ENCODE measurements at regions not wholly inside any gene's neighbourhood (a gene's known extent, or its start where the extent isn't known, plus 50 kb on each side); places are given as distances from the start of the nearest gene placed in this dataset.

GRCh38 chr4:101678180-101678579 lies 112.3 kb upstream of the BANK1 start:
- TF ChIP-seq CTCF (conservative IDR thresholded peaks at IDR 0.05; ENCODE audit: low read depth in 2 of 2) (no peak), ZNF462 (CRISPR knock-in tag; IDR thresholded peaks at IDR 0.05) (no peak), EZH2 (IDR thresholded peaks at IDR 0.05; ENCODE audit: low read depth, unreplicated experiment) (no peak), POLR2AphosphoS5 (IDR thresholded peaks at IDR 0.05; ENCODE audit: low read depth) (no peak), CREB1 (CRISPR knock-in tag; IDR thresholded peaks at IDR 0.05; ENCODE audit: low read depth) (no peak), JUNB (IDR thresholded peaks at IDR 0.05; ENCODE audit: unreplicated experiment) (no peak), NANOG (IDR thresholded peaks at IDR 0.05; ENCODE audit: borderline replicate concordance) (no peak), EZH2phosphoT487 (IDR thresholded peaks at IDR 0.05; ENCODE audit: unreplicated experiment) (no peak), ZNF114 (CRISPR knock-in tag; IDR thresholded peaks at IDR 0.05) (no peak), ZNF331 (CRISPR knock-in tag; IDR thresholded peaks at IDR 0.05; ENCODE audit: low read depth) (no peak), STAT1 (IDR thresholded peaks at IDR 0.05; ENCODE audit: unreplicated experiment) (no peak)
- TF ChIP-seq, protein P1, sequence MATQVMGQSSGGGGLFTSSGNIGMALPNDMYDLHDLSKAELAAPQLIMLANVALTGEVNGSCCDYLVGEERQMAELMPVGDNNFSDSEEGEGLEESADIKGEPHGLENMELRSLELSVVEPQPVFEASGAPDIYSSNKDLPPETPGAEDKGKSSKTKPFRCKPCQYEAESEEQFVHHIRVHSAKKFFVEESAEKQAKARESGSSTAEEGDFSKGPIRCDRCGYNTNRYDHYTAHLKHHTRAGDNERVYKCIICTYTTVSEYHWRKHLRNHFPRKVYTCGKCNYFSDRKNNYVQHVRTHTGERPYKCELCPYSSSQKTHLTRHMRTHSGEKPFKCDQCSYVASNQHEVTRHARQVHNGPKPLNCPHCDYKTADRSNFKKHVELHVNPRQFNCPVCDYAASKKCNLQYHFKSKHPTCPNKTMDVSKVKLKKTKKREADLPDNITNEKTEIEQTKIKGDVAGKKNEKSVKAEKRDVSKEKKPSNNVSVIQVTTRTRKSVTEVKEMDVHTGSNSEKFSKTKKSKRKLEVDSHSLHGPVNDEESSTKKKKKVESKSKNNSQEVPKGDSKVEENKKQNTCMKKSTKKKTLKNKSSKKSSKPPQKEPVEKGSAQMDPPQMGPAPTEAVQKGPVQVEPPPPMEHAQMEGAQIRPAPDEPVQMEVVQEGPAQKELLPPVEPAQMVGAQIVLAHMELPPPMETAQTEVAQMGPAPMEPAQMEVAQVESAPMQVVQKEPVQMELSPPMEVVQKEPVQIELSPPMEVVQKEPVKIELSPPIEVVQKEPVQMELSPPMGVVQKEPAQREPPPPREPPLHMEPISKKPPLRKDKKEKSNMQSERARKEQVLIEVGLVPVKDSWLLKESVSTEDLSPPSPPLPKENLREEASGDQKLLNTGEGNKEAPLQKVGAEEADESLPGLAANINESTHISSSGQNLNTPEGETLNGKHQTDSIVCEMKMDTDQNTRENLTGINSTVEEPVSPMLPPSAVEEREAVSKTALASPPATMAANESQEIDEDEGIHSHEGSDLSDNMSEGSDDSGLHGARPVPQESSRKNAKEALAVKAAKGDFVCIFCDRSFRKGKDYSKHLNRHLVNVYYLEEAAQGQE (IDR thresholded peaks at IDR 0.05; ENCODE audit: unreplicated experiment): no peak
- TF ChIP-seq, protein P2, sequence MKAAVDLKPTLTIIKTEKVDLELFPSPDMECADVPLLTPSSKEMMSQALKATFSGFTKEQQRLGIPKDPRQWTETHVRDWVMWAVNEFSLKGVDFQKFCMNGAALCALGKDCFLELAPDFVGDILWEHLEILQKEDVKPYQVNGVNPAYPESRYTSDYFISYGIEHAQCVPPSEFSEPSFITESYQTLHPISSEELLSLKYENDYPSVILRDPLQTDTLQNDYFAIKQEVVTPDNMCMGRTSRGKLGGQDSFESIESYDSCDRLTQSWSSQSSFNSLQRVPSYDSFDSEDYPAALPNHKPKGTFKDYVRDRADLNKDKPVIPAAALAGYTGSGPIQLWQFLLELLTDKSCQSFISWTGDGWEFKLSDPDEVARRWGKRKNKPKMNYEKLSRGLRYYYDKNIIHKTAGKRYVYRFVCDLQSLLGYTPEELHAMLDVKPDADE (IDR thresholded peaks at IDR 0.05): no peak

Measured in GM23338 (cell line).